ENCODE measurements at regions not wholly inside any gene's neighbourhood (a gene's known extent, or its start where the extent isn't known, plus 50 kb on each side); places are given as distances from the start of the nearest gene placed in this dataset.
"Not testable (repeated sequence)": the region's sequence is repeated elsewhere in the genome, so short reads cannot be mapped to it uniquely, and the experiment has no call there.

- TF ChIP-seq, protein P1, sequence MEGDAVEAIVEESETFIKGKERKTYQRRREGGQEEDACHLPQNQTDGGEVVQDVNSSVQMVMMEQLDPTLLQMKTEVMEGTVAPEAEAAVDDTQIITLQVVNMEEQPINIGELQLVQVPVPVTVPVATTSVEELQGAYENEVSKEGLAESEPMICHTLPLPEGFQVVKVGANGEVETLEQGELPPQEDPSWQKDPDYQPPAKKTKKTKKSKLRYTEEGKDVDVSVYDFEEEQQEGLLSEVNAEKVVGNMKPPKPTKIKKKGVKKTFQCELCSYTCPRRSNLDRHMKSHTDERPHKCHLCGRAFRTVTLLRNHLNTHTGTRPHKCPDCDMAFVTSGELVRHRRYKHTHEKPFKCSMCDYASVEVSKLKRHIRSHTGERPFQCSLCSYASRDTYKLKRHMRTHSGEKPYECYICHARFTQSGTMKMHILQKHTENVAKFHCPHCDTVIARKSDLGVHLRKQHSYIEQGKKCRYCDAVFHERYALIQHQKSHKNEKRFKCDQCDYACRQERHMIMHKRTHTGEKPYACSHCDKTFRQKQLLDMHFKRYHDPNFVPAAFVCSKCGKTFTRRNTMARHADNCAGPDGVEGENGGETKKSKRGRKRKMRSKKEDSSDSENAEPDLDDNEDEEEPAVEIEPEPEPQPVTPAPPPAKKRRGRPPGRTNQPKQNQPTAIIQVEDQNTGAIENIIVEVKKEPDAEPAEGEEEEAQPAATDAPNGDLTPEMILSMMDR (IDR thresholded peaks at IDR 0.05; ENCODE audit: low read depth, low read length): no peak
- no peak for DNase-seq (ENCODE audit: extremely low read depth, low read depth)
These were observed 259.6 kb upstream of the PELI2 start for GRCh38 chr14:55858604-55859003.

DNA sequence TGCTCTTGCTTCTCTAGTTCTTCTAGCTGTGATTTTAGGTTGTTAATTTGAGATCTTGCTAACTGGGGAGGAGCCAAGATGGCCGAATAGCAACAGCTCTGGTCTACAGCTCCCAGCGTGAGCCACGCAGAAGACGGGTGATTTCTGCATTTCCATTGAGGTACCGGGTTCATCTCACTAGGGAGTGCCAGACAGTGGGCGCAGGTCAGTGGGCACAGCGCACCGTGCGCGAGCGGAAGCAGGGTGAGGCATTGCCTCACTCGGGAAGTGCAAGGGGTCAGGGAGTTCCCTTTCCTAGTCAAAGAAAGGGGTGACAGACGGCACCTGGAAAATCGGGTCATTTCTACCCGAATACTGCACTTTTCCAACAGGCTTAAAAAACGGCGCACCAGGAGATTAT lies 256.6 kb upstream of the PELI2 start:
- not testable (repeated sequence) for DNase-seq (ENCODE audit: extremely low read depth, low read depth)

DNA sequence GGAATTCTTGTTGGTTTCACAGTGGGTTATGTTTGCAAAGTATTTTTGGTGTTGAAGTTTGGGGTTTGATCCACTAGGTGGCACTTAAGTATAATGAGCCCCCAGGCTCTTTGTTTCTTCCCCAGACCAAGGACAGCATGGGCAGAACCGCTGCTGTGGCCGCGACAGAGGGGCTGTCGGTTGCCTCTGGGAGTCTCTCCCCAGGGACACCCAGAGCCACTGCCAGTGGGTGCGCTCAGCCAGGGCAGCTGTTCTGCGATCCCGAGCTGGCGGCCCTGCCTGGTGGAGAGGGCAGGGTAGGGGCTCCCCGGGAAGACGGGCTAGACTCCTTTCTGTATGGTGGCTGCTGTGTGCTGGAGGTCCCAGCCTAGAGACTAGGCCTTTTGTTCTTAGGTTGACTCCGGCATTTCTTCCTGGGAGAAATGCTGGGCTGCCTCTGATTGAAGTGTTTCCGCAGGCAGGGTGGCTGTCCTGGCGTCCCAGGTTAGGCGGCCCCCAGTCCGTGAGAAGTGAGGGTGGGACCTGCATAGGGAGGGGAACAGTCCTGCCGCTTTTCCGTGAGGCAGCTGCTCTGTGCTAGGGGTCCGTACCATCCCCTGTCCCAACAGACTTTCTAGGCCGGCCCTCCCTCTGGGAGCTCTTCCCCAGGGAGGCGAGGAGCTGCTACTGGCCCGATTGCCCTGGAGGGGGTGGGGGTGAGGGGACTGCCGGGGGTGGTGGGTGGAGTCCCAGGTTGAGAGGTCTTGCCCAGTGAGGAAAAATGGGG lies 253.1 kb upstream of the PELI2 start:
- TF ChIP-seq, protein P1 (IDR thresholded peaks at IDR 0.05; ENCODE audit: low read depth, low read length): no peak
- DNase-seq (ENCODE audit: extremely low read depth, low read depth): no peak

DNA sequence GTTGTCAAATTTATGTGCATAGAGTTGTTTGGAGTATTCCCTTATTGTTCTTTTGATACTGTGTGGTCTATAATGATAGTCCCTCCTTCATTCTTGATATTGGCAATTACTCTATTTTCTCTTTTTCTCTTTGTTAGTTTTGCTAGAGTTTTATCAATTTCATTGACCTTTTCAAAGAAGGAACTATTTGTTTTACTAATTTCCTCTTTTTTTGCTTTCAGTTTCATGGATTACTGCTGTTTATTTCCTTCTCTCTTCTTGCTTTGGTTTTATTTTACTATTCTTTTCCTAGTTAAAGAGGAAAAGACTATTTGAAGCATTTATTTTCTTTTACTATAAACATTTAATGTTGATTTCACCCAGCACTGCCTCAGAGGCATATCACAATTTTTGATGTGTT lies 250.9 kb upstream of the PELI2 start:
- DNase-seq (ENCODE audit: extremely low read depth, low read depth): no peak
- TF ChIP-seq, protein P1 (IDR thresholded peaks at IDR 0.05; ENCODE audit: low read depth, low read length): no peak

- TF ChIP-seq, protein P1 (IDR thresholded peaks at IDR 0.05; ENCODE audit: low read depth, low read length): no peak
- no peak for DNase-seq (ENCODE audit: extremely low read depth, low read depth)
These were observed 250.5 kb upstream of the PELI2 start for GRCh38 chr14:55867719-55868118.

GRCh38 chr14:55869397-55870049 lies 248.7 kb upstream of the PELI2 start:
- TF ChIP-seq, protein P1 (IDR thresholded peaks at IDR 0.05; ENCODE audit: low read depth, low read length): no peak

DNA sequence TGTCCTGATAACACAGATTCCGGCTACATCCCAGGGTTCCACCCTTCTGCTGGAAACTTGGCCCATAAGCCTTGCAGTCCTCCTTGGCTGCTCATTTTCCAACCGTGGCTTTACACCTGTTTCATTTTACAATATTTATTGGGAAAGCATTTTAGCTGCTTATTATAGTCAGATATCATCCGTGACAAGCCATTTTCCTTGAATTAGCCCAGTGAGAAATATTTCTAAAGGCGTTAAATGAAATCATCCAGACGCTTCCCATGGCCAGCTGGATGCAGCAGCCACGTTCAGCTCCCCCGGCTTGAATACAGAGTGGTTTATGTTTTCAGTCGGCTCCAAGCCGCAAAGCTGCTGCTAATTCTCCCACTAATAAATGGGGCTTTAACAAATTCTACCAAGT lies 245.0 kb upstream of the PELI2 start:
- no peak for DNase-seq (ENCODE audit: extremely low read depth, low read depth)
- TF ChIP-seq, protein P1 (IDR thresholded peaks at IDR 0.05; ENCODE audit: low read depth, low read length): no peak

More at GRCh38 chr14:55869397-55870049, 248.7 kb upstream of the PELI2 start:
- no peak for DNase-seq (ENCODE audit: extremely low read depth, low read depth)
